ENCODE measurements at regions not wholly inside any gene's neighbourhood (a gene's known extent, or its start where the extent isn't known, plus 50 kb on each side); places are given as distances from the start of the nearest gene placed in this dataset.
"Not testable (repeated sequence)": the region's sequence is repeated elsewhere in the genome, so short reads cannot be mapped to it uniquely, and the experiment has no call there.

DNA sequence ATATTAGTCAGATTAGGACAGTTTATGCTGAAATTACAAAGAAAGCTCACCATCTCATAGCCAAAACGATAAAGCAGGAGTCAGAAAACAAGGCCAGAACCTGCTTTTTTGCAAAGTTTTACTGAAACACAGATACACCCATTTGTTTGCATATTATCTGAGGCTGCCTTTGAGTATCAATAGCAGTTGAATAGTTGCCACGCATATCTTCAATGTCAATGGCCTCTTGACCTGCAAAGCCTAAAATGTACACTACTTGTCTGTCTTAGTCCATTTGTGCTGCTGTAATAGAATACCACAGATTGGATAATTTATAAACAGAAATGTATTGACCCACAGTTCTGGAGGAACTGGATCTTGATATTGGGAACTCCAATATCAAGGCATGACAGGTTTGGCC lies 94.1 kb upstream of the NT5E start:
- DNase-seq, result no peak

DNA sequence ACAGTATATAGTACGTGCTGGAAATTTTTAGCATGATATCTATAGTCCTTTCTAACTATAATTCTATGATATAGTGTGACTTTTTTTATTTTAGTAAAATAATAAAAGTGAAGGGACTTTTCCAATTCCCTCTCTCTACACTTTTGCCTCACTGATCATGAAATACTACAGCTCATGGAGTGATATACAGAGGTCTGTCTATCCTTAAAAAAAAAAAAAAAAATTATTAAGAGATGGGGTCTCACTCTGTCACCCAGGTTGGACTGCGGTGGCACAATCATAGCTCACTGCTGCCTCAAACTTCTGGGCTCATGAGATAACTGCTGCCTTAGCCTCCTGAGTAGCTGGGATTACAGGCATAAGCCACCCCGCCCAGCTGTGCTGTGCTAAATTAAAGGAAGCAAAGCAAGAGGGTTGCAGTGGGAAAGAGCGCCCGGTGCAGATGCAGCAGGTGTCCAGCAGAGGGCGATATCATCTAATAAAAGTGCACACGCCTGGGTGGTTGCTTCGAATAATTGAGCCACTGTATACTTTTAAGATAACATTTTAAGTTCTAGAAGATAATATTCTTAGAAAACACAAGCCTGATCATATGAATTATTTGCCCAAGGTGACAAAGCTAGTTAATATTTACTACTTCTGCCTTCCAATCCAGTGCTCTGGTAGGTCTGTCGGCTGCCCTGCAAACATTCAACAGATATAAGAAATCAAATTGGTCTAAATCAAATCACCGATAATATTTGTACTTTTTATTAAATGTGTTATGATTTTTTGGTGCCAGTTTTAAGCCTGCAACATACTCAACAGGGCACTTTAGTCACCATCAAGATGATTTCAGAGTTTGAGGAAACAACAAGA lies 94.9 kb upstream of the NT5E start:
- DNase-seq, result peak; percentile 16 to 60

DNA sequence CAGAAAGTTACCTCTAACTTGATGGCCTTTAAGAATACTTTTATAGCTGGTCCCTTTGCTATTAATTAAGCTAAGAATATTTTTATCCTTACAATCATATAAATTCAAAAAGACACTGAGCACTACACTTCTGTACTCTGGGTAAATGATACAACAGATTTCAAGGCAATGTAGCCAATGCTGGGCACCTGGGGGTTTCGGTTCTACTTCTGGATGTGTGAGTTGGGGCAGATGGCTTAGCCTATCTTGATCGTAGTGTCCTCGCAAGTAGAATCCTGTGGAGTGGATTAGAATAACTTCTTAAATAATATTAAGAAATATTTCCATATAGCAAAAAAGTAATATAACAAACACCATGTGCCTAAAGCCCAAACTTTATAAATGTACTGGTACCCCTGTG lies 96.9 kb upstream of the NT5E start:
- DNase-seq, result no peak

DNA sequence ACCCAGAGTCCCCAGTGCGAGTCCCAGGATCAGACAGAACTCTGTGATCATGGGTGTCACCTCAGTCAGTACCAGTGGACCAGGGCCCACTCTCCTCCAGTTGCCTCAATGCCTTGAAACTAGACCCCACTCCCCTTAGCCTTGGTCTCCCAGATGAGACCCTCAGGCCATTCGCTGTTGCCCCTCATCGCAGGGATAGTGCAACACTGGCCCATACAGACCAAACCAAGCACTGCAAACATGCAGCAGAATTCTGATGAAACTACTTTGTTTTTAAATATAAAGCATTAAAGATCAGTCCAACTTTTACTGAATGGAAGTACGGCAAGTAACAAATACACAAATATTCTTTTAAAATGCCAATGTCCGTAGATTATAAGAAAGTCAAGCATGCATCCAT lies 101.2 kb upstream of the NT5E start:
- DNase-seq, result no peak

DNA sequence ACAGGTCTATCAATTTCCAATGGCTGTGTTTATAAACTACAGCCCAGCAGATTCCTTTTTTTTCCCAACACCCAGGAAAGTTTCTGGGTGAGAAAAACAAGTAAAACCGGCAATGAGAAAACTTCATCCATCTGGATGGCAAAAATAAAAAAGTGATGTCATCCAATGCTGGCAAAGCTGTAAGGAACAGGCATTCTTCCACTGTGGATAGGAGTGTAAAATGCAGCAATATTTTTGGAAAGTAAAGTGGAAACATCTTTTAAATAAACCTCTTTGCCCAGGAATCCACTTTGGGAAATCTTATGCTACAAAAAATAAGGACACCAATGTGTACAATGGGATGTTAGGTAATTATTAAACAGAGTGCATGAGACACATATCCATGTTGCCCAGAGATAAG lies 102.1 kb upstream of the NT5E start:
- DNase-seq, result no peak

DNA sequence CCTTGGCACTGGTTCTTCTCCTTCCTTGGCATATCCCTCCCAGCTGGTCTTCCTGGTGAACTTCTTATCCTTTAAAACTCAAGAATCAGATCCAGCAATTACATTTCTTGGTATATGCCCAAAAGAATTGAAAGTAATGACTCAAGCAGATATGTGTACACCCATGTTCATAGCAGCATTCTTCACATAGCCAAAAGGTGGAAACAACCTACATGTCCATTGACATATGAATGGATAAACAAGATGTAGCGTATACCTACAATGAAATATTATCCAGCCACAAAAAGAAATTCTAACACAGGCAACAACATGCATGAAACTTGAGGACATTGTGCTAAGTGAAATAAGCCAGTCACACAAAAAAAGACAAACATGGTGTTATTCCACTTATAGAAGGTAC lies 103.7 kb upstream of the NT5E start:
- DNase-seq, result no peak

DNA sequence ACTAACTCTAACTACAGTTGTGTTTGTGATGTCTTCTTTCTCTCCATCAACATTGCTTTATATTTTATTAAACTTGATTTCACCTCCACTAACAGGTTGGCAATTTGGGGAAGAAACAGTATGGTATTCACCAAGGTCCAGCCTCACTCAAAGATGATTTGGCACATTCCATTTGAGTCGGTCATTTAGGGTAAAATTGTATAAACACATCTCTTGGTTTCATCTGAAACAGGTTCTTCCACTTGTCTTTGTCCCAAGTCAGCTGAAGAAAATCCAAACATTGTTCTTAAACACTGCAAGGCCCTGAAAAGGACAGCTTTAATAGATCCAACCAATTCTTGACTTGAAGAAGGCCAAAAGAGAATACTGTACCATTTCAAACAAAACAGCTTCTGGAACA lies 104.9 kb upstream of the NT5E start:
- DNase-seq, result no peak

DNA sequence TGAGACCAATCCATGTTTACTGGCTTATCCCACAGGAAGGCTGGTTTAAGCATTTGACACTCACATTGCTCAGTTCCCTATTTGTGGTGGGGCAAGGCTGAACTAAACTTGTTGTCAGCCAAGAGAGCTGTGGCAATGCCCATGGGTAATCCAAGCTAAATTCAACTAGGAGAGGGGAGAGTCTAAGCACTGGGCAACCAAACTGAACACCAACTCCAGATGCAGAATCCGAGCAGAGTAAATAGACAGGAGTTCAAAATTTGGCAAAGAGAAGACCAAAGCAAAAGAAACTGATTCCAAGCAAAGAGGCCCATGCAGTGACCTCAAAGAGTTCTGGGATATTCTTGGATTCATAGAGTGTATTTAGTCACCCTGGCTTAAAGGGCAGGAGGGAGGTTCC lies 106.5 kb upstream of the NT5E start:
- no peak for DNase-seq

DNA sequence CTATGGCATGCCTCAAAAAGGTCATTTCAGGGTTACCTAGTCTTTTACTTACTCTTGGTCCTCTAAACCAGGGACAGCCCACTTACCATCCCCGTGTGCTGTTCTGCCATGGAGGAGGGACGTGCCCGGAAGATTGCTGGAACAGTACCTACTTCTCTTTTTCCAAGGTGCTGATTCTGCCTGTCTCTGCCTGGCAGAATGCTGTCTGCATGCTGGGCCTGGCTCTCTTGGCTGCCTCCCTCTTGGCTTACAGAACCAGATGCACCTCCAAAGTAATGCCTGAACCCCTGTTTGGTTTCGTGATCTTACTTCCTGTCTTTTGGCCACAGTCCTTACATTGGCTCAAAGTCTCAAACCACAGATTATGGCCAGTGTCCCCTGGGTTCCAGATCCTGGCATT lies 120.7 kb upstream of the NT5E start:
- DNase-seq, result no peak

DNA sequence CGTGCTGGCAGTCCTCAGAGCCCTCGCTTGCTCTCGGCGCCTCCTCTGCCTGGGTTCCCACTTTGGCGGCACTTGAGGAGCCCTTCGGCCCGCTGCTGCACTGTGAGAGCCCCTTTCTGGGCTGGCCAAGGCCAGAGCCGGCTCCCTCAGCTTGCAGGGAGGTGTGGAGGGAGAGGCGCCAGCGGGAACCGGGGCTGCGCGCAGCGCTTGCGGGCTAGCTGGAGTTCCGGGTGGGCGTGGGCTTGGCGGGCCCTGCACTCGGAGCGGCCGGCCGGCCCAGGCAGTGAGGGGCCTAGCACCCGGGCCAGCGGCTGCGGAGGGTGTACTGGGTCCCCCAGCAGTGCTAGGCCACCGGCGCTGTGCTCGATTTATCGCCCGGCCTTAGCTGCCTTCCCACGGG lies 124.1 kb upstream of the NT5E start:
- DNase-seq, result not testable (repeated sequence)

DNA sequence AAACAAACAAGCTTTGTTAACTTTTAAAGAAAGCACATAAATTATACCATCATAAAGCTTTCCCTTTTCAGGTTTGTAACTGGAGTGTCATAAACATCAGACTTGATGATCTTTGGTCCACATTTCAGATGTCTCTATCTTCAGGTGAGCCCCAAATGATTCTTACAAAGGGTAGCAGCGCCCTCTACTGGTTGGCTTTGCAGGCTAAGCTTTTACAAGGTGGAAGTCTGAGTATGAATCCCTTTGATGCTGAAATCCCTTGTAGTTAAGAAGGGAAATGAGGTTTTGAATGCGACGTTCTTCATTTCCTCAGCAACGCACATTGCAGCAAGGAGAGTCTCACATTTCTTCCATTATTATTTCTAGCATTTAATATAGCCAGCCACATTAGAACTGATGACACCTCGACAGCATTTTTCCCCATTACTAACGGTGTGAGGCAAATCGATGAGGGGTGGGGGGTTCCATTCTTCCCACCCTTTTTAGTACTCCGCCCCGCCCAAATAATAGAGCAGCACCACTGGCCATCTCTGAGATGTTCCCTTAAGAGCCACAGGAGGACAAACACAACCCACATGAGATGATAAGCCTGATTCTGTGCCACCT lies 126.3 kb upstream of the NT5E start:
- peak; percentile 39 to 55 for DNase-seq

DNA sequence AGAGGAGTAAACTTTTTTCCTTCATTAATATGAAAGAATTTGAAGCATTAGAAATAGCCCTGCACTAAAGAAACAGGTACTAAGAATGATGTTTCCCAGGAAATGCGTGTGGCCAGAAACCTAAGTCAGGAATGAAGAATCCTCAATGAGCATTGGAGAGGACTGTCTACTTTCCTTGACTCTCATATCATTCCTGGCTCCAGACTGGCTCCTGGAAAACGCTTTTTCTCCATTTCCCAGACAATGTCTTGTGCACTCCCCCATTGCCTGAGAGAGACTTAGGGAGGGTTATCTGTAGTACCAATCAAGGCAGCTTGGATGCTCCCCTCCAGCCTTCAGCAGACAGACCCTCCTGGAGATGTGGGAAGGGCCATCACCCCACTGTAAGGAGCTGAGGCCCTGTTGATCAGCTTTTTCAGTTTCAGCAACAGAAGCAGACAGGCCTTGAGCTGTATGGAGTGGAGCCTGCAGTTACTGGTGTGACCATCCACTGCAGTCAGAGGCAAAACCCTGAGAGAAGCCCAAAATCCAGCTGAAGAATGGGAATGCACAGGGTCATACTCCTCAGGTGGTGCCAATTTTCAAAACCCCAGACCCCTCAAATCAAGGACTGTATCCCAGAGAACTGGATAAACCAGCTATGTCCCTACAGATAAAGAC lies 127.3 kb upstream of the NT5E start:
- DNase-seq, result no peak

DNA sequence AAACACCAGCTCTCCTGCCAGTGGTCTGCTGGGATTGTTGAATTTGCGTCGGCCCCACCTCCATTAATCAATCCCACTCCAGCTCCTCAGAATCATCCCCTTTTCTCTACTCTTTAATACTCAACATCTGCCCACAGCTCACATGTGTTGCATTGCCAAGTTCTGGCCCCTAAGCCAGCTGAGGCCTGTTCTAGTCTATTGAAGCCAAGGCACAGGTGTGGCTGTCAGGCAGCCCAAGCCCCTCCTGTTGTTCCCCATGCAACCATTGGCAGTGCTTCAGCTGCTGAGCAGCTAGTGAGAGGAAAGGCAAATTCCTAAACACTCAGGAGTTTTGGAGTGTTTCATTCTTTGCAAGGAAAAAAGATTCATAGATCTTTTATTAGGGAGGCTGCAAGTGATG lies 128.0 kb upstream of the NT5E start:
- no peak for DNase-seq

DNA sequence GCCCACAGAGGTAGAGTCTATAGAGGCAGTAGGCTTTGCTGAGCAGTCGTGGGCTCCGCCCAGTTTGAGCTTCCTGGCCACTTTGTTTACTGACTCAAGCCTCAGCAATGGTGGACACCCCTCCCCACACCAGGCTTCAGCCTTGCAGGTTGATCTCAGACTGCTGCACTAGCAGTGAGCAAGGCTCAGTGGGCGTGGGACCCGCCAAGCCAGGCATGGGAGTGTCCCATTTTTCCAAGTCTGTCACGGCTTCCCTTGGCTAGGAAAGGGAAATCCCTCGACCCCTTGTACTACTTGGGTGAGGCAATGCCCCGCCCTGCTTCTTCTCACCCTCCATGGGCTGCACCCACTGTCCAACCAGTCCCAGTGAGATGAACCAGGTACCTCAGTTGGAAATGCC lies 135.3 kb upstream of the NT5E start:
- DNase-seq, result no peak

DNA sequence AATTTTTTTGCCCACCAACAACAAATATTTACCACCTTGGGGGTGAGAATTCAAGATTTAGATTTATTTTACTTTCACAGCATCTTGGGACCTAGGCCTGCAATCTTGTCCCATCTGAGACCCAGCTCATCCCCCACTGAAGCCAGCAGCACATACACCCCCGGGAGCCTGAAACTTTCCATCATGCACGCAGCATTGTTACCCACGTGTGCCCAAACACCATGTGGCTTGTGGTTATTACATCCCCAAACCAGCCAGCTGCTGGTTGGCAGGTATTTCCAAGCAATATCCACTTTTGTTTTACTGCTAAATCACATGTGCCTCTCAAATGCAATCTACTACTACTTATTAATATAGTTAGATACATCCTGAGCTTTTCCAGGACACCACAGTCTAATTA lies 149.3 kb upstream of the NT5E start:
- no peak for DNase-seq

DNA sequence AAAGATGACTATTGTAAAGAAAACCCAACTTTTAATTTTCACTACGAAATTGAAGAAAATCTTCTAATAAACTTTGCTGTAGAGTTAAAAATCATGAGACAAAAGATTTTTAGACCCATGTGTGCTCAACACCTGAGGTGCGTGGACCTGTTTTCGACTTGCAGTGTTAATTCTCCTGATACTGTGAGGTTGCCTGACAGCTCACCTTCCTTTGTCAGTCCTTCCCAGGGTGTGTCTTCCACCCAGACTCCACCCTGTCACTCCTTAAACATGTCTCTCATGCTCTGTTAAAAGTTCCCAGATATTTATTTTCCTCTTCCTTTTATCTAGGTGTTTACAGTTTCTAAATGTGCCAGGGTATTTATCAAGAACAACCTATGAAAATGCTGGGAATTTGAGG lies 151.3 kb upstream of the NT5E start:
- no peak for DNase-seq

DNA sequence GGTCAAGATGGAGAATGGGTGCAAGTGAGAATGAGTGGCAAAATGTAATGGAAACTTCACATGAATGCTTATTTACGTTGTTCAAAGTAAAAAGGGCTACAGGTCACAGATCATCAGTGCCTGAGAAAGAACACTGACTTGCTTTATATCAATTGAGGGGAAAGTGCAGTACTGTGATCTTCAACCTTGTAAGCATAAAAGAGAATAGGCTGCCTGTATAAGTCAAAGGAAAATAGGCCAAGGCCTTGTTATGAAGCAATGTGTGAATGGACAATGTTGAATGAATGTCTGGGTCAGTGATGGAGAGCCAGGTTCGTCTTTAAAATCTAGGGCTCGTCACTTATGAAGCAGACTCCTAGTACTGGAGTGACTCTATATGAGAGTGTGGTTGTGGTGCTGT lies 158.6 kb upstream of the NT5E start:
- DNase-seq, result no peak

DNA sequence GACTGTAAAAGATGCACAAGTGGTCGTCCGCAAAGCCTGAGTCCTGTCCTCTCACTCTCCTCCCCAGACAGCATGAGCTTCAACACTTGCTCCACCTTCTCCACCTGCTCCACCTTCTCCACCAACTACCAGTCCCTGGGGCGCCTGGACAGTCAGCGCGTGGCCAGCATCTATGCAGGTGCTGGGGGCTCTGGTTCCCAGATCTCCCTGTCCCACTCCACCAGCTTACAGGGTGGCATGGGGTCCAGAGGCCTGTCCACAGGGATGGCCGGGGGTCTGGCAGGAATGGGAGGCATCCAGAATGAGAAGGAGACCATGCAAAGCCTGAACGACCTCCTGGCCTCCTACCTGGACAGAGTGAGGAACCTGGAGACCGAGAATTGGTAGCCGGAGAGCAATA lies 162.2 kb upstream of the NT5E start:
- DNase-seq, result no peak

DNA sequence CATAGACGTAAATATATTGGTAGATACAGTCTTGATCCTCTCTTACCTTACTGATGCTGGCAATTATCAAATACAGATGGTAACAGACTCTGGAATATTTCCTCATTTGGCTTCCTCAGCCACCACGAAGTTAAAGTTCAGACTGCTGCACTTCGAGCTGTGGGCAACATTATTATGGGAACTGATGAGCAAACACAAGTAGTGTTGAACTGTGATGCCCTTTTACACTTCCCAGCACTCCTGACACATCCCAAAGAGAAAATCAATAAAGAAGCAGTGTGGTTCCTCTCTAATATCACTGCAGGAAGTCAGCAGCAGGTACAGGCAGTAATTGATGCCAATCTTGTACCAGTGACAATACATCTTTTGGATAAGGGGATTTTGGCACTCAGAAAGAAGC lies 162.7 kb upstream of the NT5E start:
- no peak for DNase-seq

DNA sequence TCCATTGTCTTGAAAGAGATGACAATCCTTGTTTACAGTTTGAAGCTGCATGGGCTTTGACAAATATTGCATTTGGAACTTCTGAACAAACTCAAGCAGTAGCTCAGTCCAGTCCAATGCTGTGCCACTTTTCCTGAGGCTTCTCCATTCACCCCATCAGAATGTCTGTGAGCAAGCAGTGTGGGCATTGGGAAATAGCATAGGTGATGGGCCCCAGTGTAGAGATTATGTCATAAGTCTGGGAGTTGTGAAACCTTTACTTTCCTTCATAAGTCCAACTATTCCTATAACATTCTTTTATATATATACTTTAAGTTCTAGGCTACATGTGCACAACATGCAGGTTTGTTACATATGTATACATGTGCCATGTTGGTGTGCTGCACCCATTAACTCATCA lies 163.4 kb upstream of the NT5E start:
- DNase-seq, result not testable (repeated sequence)

DNA sequence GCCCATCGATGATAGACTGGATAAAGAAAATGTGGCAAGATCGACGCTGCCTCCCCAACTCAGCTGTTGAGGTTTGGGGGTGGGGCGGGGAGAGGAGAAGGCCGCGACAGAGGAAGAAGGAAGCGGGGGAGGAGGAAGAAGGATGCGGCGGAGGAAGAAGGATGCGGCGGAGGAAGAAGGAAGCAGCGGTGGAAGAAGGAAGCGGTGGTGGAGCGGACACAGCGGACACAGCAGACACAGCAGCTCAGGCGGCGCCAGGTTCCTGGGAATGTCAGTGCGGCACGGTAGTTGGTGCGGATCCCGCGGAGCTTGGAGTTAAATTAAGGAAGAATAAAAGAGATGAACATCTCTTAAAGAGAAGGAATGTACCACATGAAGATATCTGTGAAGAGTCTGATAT lies 163.9 kb upstream of the NT5E start:
- no peak for DNase-seq

DNA sequence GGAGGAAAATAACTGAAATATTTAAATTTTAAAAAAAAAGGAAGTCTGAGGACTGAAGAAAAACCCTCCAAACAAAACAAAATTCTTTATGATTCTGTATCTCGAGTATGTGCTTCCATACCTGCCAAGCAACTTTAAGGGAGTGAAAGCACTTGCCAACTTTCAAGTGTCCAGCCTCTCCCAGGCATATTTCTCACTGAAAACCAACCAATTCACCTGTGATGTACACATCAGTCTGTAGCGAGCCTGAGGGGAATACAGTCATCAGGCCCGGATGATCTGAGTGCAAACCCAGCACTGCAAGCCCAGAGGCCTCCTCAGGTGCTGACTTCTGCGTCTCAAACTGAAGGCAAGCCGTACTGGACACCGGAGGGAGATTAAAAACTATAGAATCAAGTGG lies 164.8 kb upstream of the NT5E start:
- DNase-seq, result no peak

DNA sequence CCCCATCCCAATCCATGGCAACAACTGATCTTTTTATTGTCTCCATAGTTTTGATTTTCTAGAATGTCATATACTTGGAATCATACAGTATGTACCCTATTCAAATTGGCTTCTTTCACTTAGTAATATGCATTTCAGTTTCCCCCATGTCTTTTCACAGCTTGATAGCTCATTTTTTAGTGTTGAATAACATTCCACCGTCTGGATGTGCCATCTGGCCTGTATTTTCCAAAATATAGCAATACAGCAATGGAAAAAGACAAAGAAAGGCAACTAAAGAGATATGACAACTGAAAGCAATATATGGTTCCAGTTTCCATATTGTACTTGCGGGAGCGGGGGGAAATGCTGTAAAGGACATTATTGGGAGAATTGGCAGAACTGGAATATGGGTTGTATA lies 166.4 kb upstream of the NT5E start:
- DNase-seq, result no peak

DNA sequence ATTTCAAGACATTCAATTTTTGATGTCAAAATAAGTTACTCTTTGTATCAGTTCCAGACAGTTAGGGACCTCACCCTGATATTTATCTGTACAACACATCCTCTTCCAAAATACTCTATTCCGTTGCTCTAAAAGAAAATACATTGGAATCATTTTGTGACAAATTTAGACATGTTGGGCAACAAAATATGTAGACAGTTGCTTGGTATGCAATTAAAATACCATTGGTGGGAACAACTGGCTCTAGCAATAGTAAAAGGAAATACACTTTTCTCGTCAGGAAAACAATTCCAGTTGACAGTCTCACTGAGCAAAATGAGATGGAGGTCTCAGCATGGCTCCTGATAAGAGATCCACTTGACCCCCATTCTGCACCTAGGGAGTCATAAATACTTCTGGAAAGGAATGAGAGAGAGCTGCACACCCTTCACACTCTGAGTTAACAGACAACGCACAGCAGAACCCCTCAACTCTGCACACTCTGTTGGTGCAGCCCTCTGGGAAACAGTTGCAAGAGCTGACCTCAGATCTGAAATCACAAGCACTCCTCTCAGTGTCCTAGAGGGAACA lies 171.3 kb upstream of the NT5E start:
- DNase-seq, result no peak
